Panc1 (cell line): ENCODE measurements at regions not wholly inside any gene's neighbourhood (a gene's known extent, or its start where the extent isn't known, plus 50 kb on each side); places are given as distances from the start of the nearest gene placed in this dataset.

Experiments used
- ATAC-seq: fragments of 200-7000 bp; cut with Tn5 transposase; 2 replicates; pipeline ENCODE4 v1.9.1; 2020; ENCODE audit warnings: mild to moderate bottlenecking, moderate library complexity
- BruUV-seq: library from RNA; stranded (reverse); fragments of 400-500 nt; replicated peaks from 2 replicates; lab custom pipeline; 2021; lab: Mats Ljungman, UMichigan
- CTCF ChIA-PET: fragments of 300-600 bp; sonication (Branson Sonifier 250); formaldehyde crosslinking; loops from one replicate; lab custom pipeline; 2022; ENCODE audit warnings: antibody characterized with exemption; lab: Charles Lee
- POLR2A ChIA-PET: fragments of 300-600 bp; sonication (Branson Sonifier 250); formaldehyde crosslinking; loops from one replicate; lab custom pipeline; 2022; ENCODE audit warnings: antibody characterized with exemption; lab: Charles Lee
- DNase-seq: peaks from one replicate; pipeline ENCODE4 v3.0.0-alpha.2; 2010; ENCODE audit warnings: low read depth, low spot score
- H3K27ac ChIP-seq: 2 replicates; pipeline ENCODE4 v1.5.1; 2011; ENCODE audit warnings: mild to moderate bottlenecking, low read length, inconsistent platforms
- H3K27me3 ChIP-seq: fragments of 200-500 bp; sonication (Bioruptor generic); 2 replicates; pipeline ENCODE4 v1.6.0; 2014; ENCODE audit warnings: low read length, inconsistent platforms; ENCODE audit not compliant: control insufficient read depth, insufficient read depth
- H3K36me3 ChIP-seq: fragments of 200-500 bp; sonication (Bioruptor generic); 2 replicates; pipeline ENCODE4 v1.5.1; 2014; ENCODE audit warnings: inconsistent platforms, mild to moderate bottlenecking, low read length, moderate library complexity; ENCODE audit not compliant: control insufficient read depth, insufficient read depth
- H3K4me1 ChIP-seq: 2 replicates; pipeline ENCODE4 v1.5.1; 2011; ENCODE audit warnings: inconsistent platforms, mild to moderate bottlenecking, low read length, moderate library complexity; ENCODE audit not compliant: control insufficient read depth, insufficient read depth
- H3K4me3 ChIP-seq, 2 experiments: 2 replicates each; pipeline ENCODE4 v1.5.1; 2011 to 2012; ENCODE audit warnings: low read depth in 2 of 2, low read length in 2 of 2, mild to moderate bottlenecking in 2 of 2, inconsistent platforms in 1 of 2, moderate library complexity in 1 of 2
- H3K9me3 ChIP-seq: fragments of 200-500 bp; sonication (Bioruptor generic); 2 replicates; pipeline ENCODE4 v1.5.1; 2014; ENCODE audit warnings: low read depth, mild to moderate bottlenecking, inconsistent platforms, low read length, moderate library complexity; ENCODE audit not compliant: control insufficient read depth, insufficient read depth
- POLR2AphosphoS5 ChIP-seq: IDR thresholded peaks from 2 replicates; pipeline ENCODE4 v1.6.1; 2012; ENCODE audit warnings: mild to moderate bottlenecking, low read depth, low read length, moderate library complexity
- SIN3A ChIP-seq: IDR thresholded peaks from 2 replicates; pipeline ENCODE4 v1.6.1; 2012; ENCODE audit warnings: low read depth, mild to moderate bottlenecking, low read length, moderate library complexity, borderline replicate concordance; ENCODE audit not compliant: insufficient read depth
- TCF7L2 ChIP-seq: IDR thresholded peaks from 2 replicates; pipeline ENCODE4 v1.6.1; 2011; ENCODE audit warnings: mild to moderate bottlenecking, low read depth, low read length, inconsistent platforms
- in situ Hi-C: cut with HindIII; loops from 2 replicates; pipeline ENCODE4 v1.10.0; 2016; ENCODE audit warnings: low sequenced_read_pairs, low pct_unique_long_range_greater_than_20kb
- intact Hi-C: fragments of 100-400 bp; cut with micrococcal nuclease; formaldehyde crosslinking; loops from one replicate; pipeline ENCODE4 v1.10.0; 2022; ENCODE audit not compliant: unreplicated experiment
- TF ChIP-seq, protein P1 (sequence below): fragments of 450-650 bp; IDR thresholded peaks from 2 replicates; pipeline ENCODE4 v1.5.1; 2017; ENCODE audit warnings: mild to moderate bottlenecking
- TF ChIP-seq, protein P2 (sequence below), 2 experiments: IDR thresholded peaks; 2 replicates each; pipeline ENCODE4 v1.6.1; 2011 to 2012; ENCODE audit warnings: low read depth in 2 of 2, control low read depth in 1 of 2, low read length in 1 of 2, mild to moderate bottlenecking in 1 of 2, moderate library complexity in 1 of 2; ENCODE audit not compliant: insufficient read depth in 1 of 2

DNA sequence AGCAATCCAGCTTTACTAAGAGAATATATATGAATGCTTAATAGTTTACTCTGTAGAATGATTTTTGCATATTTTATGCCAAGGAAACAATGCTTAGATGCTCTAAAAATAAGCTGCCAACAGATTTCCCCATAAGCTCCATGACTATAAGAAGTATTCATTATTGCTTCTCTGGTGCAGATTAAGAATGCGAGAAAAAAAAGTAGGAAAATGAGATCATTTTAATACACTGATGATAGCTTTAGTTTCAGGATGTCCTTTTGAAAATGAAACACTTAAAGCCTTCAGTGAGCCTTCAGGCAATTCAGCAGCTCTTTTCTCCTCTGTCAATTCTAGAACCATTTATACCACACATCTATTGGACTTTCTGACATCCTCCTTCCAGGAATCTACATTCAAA is 735.0 kb upstream of the POT1 start:
- in situ Hi-C loops (no loop called here), intact Hi-C loops (no loop called here)
- Histone ChIP-seq H3K27ac (no peak overlapping the region), H3K4me3 (no peak overlapping the region), H3K36me3 (no peaks in the 10 kb centered on the region), H3K4me1 (no peaks in the 10 kb centered on the region), H3K9me3 (no peaks in the 10 kb centered on the region), H3K27me3 (no peaks in the 10 kb centered on the region)
- no peak for DNase-seq
- POLR2A ChIA-PET = no interaction called here
- no TSS peak for BruUV-seq
- ATAC-seq = no peak
- TF ChIP-seq POLR2AphosphoS5 (no peak), TCF7L2 (no peak), SIN3A (no peak)
- TF ChIP-seq, protein P1, sequence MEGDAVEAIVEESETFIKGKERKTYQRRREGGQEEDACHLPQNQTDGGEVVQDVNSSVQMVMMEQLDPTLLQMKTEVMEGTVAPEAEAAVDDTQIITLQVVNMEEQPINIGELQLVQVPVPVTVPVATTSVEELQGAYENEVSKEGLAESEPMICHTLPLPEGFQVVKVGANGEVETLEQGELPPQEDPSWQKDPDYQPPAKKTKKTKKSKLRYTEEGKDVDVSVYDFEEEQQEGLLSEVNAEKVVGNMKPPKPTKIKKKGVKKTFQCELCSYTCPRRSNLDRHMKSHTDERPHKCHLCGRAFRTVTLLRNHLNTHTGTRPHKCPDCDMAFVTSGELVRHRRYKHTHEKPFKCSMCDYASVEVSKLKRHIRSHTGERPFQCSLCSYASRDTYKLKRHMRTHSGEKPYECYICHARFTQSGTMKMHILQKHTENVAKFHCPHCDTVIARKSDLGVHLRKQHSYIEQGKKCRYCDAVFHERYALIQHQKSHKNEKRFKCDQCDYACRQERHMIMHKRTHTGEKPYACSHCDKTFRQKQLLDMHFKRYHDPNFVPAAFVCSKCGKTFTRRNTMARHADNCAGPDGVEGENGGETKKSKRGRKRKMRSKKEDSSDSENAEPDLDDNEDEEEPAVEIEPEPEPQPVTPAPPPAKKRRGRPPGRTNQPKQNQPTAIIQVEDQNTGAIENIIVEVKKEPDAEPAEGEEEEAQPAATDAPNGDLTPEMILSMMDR = no peak
- TF ChIP-seq, protein P2, sequence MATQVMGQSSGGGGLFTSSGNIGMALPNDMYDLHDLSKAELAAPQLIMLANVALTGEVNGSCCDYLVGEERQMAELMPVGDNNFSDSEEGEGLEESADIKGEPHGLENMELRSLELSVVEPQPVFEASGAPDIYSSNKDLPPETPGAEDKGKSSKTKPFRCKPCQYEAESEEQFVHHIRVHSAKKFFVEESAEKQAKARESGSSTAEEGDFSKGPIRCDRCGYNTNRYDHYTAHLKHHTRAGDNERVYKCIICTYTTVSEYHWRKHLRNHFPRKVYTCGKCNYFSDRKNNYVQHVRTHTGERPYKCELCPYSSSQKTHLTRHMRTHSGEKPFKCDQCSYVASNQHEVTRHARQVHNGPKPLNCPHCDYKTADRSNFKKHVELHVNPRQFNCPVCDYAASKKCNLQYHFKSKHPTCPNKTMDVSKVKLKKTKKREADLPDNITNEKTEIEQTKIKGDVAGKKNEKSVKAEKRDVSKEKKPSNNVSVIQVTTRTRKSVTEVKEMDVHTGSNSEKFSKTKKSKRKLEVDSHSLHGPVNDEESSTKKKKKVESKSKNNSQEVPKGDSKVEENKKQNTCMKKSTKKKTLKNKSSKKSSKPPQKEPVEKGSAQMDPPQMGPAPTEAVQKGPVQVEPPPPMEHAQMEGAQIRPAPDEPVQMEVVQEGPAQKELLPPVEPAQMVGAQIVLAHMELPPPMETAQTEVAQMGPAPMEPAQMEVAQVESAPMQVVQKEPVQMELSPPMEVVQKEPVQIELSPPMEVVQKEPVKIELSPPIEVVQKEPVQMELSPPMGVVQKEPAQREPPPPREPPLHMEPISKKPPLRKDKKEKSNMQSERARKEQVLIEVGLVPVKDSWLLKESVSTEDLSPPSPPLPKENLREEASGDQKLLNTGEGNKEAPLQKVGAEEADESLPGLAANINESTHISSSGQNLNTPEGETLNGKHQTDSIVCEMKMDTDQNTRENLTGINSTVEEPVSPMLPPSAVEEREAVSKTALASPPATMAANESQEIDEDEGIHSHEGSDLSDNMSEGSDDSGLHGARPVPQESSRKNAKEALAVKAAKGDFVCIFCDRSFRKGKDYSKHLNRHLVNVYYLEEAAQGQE (IDR thresholded peaks at IDR 0.05; ENCODE audit: insufficient read depth in 1 of 2, low read depth in 2 of 2, low read length in 1 of 2) = no peak
- CTCF ChIA-PET = no interaction called here

DNA sequence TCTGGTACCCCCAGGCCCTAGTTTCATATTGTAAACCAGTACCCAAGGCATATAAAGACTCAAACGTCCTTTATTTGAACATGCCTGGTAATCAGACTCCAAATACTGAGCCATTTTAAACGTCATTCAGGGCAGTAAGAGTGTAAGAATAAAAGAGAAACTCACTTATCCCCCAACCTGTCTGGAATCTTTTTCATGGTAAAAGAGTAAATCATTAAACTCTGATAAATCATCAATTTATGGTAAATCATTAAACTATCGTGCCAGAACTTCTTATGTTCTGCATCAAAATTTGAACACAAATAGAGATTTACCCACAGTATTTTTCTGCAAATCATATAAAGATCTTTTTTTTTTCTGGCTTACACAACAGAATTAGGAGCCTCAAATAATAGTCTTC is 734.3 kb upstream of the POT1 start:
- DNase-seq (no peak), ATAC-seq (no peak)
- H3K4me1 ChIP-seq = no peaks in the 10 kb centered on the region
- in situ Hi-C loops (no loop called here), intact Hi-C loops (no loop called here)
- H3K27me3 ChIP-seq = no peaks in the 10 kb centered on the region
- ChIA-PET POLR2A (no interaction called here), CTCF (no interaction called here)
- H3K27ac ChIP-seq = no peak overlapping the region
- H3K9me3 ChIP-seq = no peaks in the 10 kb centered on the region
- no peak for TF ChIP-seq TCF7L2
- TF ChIP-seq POLR2AphosphoS5 = no peak
- TF ChIP-seq SIN3A = no peak
- TF ChIP-seq, protein P1 = no peak
- TF ChIP-seq, protein P2 (IDR thresholded peaks at IDR 0.05; ENCODE audit: insufficient read depth in 1 of 2, low read depth in 2 of 2, low read length in 1 of 2) = no peak
- BruUV-seq = no TSS peak
- H3K36me3 ChIP-seq = no peaks in the 10 kb centered on the region
- H3K4me3 ChIP-seq = no peak overlapping the region
